ENCODE measurements at regions not wholly inside any gene's neighbourhood (a gene's known extent, or its start where the extent isn't known, plus 50 kb on each side); places are given as distances from the start of the nearest gene placed in this dataset.

- Histone ChIP-seq H2AFZ (ENCODE audit: low read length) (no peak overlapping the region), H3K23me2 (ENCODE audit: low read depth, low read length) (no peaks in the 10 kb centered on the region), H3K4ac (replicated peaks; ENCODE audit: insufficient read length, low read depth, low read length) (no peak overlapping the region), H3K18ac (ENCODE audit: extremely low read depth, low read length) (no peak overlapping the region), H4K8ac (ENCODE audit: extremely low read depth, insufficient read depth, low read length) (no peak overlapping the region), H3K4me1 (replicated peaks in 1 of 4; ENCODE audit: control insufficient read depth in 3 of 4, insufficient read depth in 4 of 4, low read length in 3 of 4) (no peaks in the 10 kb centered on the region; a peak in 1 of 7 replicates), H4K20me1 (replicated peaks in 1 of 2; ENCODE audit: control insufficient read depth in 1 of 2, insufficient read depth in 2 of 2, low read length in 2 of 2) (no peaks in the 10 kb centered on the region), H3K56ac (replicated peaks; ENCODE audit: insufficient read length, low read depth, low read length) (no peak overlapping the region), H3K9me3 (ENCODE audit: insufficient read depth in 2 of 2, low read depth in 1 of 2, low read length in 1 of 2) (no peaks in the 10 kb centered on the region), H3K4me2 (ENCODE audit: insufficient read depth in 1 of 2, low read depth in 2 of 2, low read length in 2 of 2) (no peak overlapping the region), H3K14ac (ENCODE audit: insufficient read length) (no peak overlapping the region), H2BK5ac (ENCODE audit: low read depth, low read length) (no peak overlapping the region), H3K79me1 (ENCODE audit: low read depth, low read length) (no peaks in the 10 kb centered on the region), H3K23ac (ENCODE audit: insufficient read length) (no peak overlapping the region), H2BK12ac (ENCODE audit: low read depth, low read length) (no peak overlapping the region), H3K27ac (ENCODE audit: low read depth, low read length) (no peak overlapping the region), H2BK20ac (ENCODE audit: low read length) (no peak overlapping the region), H3K27me3 (replicated peaks in 1 of 4; ENCODE audit: control insufficient read depth in 3 of 4, extremely low read depth in 1 of 4, insufficient read depth in 3 of 4, low read length in 3 of 4) (no peaks in the 10 kb centered on the region; a peak in 1 of 7 replicates), H2BK120ac (replicated peaks; ENCODE audit: low read depth, low read length) (no peak overlapping the region), H3K79me2 (ENCODE audit: control insufficient read depth in 1 of 2, insufficient read depth in 2 of 2, low read length in 2 of 2) (no peaks in the 10 kb centered on the region), H3K36me3 (ENCODE audit: control insufficient read depth in 2 of 4, insufficient read depth in 4 of 4, low read length in 3 of 4) (no peaks in the 10 kb centered on the region), H4K5ac (ENCODE audit: insufficient read length, low read depth, low read length) (no peak overlapping the region), H3K9ac (replicated peaks in 1 of 4; ENCODE audit: extremely low read depth in 1 of 4, low read depth in 3 of 4, low read length in 3 of 4) (no peak overlapping the region), H2BK15ac (ENCODE audit: low read length) (no peak overlapping the region), H3K4me3 (ENCODE audit: extremely low read depth in 1 of 4, insufficient read depth in 2 of 4, low read depth in 3 of 4, low read length in 4 of 4) (no peak overlapping the region), H4K91ac (replicated peaks; ENCODE audit: insufficient read length, low read length) (no peak overlapping the region), H2AK5ac (ENCODE audit: low read depth, low read length) (no peak overlapping the region)
- WGBS, 2 experiments (ENCODE audit: extremely low coverage in 1 of 2, insufficient coverage in 1 of 2, insufficient read length in 1 of 2, insufficient replicate concordance in 2 of 2, low coverage in 1 of 2, low lambda C conversion rate in 2 of 2, missing lambda C conversion rate in 1 of 2): 94% methylated on average over 1 of the region's 1 CpG; no CpG with 5 or more reads in 1 of the 2 experiments
- DNase-seq (ENCODE audit: low read depth in 1 of 2, low spot score in 2 of 2) (no peak), FAIRE-seq (no peak)
- CTCF ChIA-PET (ENCODE audit: partially characterized antibody): no interaction called here
- POLR2A ChIA-PET (ENCODE audit: partially characterized antibody): no interaction called here
- TF ChIP-seq GTF2F1 (IDR thresholded peaks at IDR 0.05; ENCODE audit: borderline replicate concordance, low read depth, low read length) (no peak), CTBP2 (IDR thresholded peaks at IDR 0.05; ENCODE audit: borderline replicate concordance, insufficient read depth, insufficient read length, low read length) (no peak)
Measured at GRCh38 chr13:68078874-68079273, 848.7 kb upstream of the PCDH9 start.

All from H1 (cell line).